ENCODE measurements at regions not wholly inside any gene's neighbourhood (a gene's known extent, or its start where the extent isn't known, plus 50 kb on each side); places are given as distances from the start of the nearest gene placed in this dataset.
"Not testable (repeated sequence)": the region's sequence is repeated elsewhere in the genome, so short reads cannot be mapped to it uniquely, and the experiment has no call there.

- WGBS, result 91% methylated on average over 5 of the region's 5 CpGs
- intact Hi-C loops (cut with DNase I), result not testable (repeated sequence)
Observed at GRCh38 chr4:102397056-102397455, 51.8 kb upstream of the SLC39A8 start.

GRCh38 chr4:102399021-102399420 is 53.7 kb upstream of the SLC39A8 start:
- H3K4me3 ChIP-seq, result no peak overlapping the region
- no peaks in the 10 kb centered on the region for H3K36me3 ChIP-seq
- H3K4me1 ChIP-seq (replicated peaks), result no peaks in the 10 kb centered on the region
- DNase-seq (ENCODE audit: low spot score), result no peak
- 21% methylated on average over 1 of the region's 1 CpG for WGBS
- H3K9me3 ChIP-seq, result no peaks in the 10 kb centered on the region
- H3K27ac ChIP-seq, result no peak overlapping the region
- H3K27me3 ChIP-seq (replicated peaks; ENCODE audit: insufficient read depth), result no peaks in the 10 kb centered on the region
- TF ChIP-seq CTCF (IDR thresholded peaks at IDR 0.05) (no peak), POLR2A (IDR thresholded peaks at IDR 0.05) (no peak)
- intact Hi-C loops (cut with DNase I), result no loop called here

More at GRCh38 chr4:102397056-102397455, 51.8 kb upstream of the SLC39A8 start:
- H3K9me3 ChIP-seq; H3K36me3 ChIP-seq; H3K27ac ChIP-seq; H3K27me3 ChIP-seq (replicated peaks; ENCODE audit: insufficient read depth); DNase-seq (ENCODE audit: low spot score); H3K4me3 ChIP-seq; H3K4me1 ChIP-seq (replicated peaks): not testable (repeated sequence)

GRCh38 chr4:102400898-102401297 is 55.6 kb upstream of the SLC39A8 start:
- TF ChIP-seq POLR2A (IDR thresholded peaks at IDR 0.05) (no peak), CTCF (IDR thresholded peaks at IDR 0.05) (no peak), POLR2AphosphoS5 (IDR thresholded peaks at IDR 0.05) (no peak)
- Histone ChIP-seq H3K4me1 (replicated peaks) (no peaks in the 10 kb centered on the region), H3K27me3 (replicated peaks; ENCODE audit: insufficient read depth) (no peaks in the 10 kb centered on the region), H3K4me3 (no peak overlapping the region), H3K9me3 (no peaks in the 10 kb centered on the region), H3K36me3 (no peaks in the 10 kb centered on the region), H3K27ac (no peak overlapping the region)
- WGBS, result 93% methylated on average over 4 of the region's 4 CpGs
- intact Hi-C loops (cut with DNase I), result no loop called here
- DNase-seq (ENCODE audit: low spot score), result no peak

- H3K27ac ChIP-seq, result no peak overlapping the region
- WGBS, result 95% methylated on average over 2 of the region's 2 CpGs
- no peak for TF ChIP-seq POLR2AphosphoS5 (IDR thresholded peaks at IDR 0.05)
- TF ChIP-seq CTCF (IDR thresholded peaks at IDR 0.05), result no peak
- TF ChIP-seq POLR2A (IDR thresholded peaks at IDR 0.05), result no peak
- no peak overlapping the region for H3K4me3 ChIP-seq
- no peaks in the 10 kb centered on the region for H3K36me3 ChIP-seq
- H3K4me1 ChIP-seq (replicated peaks), result no peaks in the 10 kb centered on the region
- DNase-seq (ENCODE audit: low spot score), result no peak
- H3K9me3 ChIP-seq, result no peaks in the 10 kb centered on the region
- intact Hi-C loops (cut with DNase I), result no loop called here
- H3K27me3 ChIP-seq (replicated peaks; ENCODE audit: insufficient read depth), result no peaks in the 10 kb centered on the region
Observed at GRCh38 chr4:102402223-102402622, 56.9 kb upstream of the SLC39A8 start.

- TF ChIP-seq CTCF (IDR thresholded peaks at IDR 0.05), result no peak
- no peak for TF ChIP-seq POLR2A (IDR thresholded peaks at IDR 0.05)
- no peak for TF ChIP-seq POLR2AphosphoS5 (IDR thresholded peaks at IDR 0.05)
- Histone ChIP-seq H3K9me3 (no peaks in the 10 kb centered on the region), H3K4me1 (replicated peaks) (no peaks in the 10 kb centered on the region), H3K27ac (no peak overlapping the region), H3K36me3 (no peaks in the 10 kb centered on the region), H3K4me3 (no peak overlapping the region), H3K27me3 (replicated peaks; ENCODE audit: insufficient read depth) (no peaks in the 10 kb centered on the region)
- no peak for DNase-seq (ENCODE audit: low spot score)
- WGBS, result 85% methylated on average over 3 of the region's 3 CpGs
- intact Hi-C loops (cut with DNase I), result no loop called here
Observed at GRCh38 chr4:102403116-102403515, 57.8 kb upstream of the SLC39A8 start.

All from prostate gland (tissue), 2 donors.